HPDE6-E6E7 (cell line): ENCODE measurements at regions not wholly inside any gene's neighbourhood (a gene's known extent, or its start where the extent isn't known, plus 50 kb on each side); places are given as distances from the start of the nearest gene placed in this dataset.

Experiments used
- DNase-seq: peaks from one replicate; pipeline ENCODE4 v3.0.0; 2011; ENCODE audit warnings: missing footprints; ENCODE audit errors: extremely low spot score

GRCh38 chr2:18186816-18187613 lies 308.5 kb downstream of the KCNS3 start:
- no peak for DNase-seq

DNA sequence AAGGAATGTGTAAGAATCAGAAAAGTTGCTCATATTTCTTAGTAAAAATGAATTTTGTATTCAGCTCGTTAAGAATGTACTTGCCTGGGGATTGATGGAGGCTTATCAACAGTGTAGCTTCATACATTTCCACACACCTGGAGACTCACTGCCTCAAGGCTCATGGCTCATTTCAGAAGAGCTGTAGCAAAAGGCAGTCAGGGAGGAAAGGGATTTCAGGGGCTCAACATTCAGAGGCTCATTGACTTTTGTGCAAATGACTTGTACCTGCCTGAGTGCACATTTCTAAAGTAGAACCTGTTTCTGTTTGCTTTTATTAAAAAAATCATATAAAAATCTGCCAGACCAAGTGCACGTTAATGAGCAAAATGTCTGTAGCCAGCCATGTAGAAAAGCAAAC lies 304.4 kb downstream of the KCNS3 start:
- DNase-seq, result no peak

DNA sequence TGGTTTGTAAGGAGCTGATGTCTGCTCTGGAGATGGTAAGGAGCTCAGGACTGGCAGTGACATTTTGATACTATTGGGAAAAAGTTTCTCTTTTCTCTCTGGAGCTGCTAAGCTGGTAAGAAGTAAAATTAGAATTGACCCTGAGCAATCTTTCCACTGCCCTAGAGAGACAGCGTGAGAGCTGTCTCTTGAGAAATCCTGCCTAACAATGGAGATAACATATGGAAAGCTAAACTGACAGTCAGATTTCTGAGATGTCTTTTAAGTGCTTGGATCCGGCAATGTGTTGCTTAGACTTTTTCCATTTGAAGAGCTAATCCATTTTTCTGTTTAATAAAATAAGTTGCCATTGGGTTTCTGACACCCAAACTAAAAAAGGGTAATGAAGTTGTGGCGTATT lies 302.4 kb downstream of the KCNS3 start:
- DNase-seq, result no peak

DNA sequence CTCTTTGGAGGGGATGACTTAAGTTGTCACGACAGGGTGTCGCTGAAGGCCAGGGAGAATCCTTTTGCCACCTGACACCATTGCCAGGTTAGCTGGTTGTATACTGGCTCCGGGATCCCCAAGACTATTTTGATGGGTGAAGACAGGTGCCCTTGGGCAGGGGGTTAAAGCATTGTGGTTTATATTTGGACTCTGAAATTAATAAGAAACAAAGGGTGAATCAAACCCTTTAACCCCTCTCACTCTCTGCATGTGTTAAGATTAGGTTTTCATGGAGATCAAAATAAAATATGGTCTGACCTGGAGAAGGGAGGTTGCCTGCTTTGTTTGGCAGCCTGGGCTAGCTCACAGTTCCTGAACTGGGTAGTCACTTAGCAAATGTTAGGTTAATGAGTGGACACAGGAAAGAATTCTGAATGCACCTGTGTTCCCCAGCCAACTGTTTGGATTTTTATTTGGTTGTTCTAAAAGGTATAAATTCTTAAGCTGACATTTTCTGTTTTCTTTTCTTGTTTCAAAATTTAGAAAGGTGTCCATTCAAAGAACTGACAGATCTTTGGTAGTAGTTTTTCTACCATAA lies 301.7 kb downstream of the KCNS3 start:
- DNase-seq, result no peak

DNA sequence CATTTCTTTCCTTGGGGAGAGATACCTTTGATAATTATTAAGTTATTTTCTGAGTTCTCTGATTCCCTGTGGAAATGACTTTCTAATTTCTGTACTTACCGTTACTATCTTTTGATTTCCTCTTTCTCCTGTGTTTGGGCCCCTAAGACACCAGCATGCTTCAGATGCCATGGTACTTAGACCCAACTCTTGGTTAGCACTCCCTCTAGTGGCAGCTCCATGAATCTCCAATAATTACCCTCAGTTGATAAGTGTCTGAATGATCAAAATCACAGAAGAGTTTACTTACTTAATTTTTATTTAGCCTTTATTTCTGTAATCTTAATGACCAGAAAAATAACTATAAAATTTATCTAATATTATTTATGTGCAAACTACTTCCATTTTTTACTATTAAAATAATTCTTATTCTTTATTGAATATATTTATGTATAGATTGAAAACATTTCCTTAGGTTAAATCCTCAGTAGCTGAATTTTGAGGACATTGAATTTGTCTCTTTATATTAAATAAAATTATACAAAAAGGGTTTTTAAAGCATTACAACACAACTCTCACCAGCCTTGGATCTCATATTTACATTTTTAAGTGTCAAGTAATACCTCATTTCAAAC lies 300.4 kb downstream of the KCNS3 start:
- DNase-seq, result peak; percentile 40

DNA sequence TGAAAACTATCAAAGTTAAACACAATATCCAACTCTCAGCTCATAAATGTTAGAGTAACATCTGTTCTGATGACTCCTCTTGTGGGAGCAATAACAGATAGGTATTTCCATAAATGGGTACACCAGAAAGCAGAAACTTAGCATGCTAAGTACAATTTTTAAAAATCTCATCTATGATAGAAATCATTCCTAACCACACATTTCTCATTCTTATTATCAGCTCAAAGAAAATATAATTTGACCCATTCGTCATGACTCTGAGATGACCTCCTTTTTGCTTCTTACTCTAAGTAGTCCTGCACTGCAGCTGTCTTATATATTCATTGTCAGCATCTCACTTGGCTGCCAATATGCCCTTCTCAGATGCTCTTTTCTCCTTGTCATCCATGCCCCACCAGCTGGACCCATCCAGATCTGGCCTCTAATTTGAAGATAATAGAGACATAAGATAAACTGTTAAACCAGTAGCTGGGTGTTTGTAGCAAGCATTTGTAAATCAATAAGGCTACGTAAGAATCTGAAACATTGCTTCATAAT lies 298.3 kb downstream of the KCNS3 start:
- no peak for DNase-seq

- DNase-seq, result no peak
These were observed 294.1 kb downstream of the KCNS3 start for GRCh38 chr2:18172607-18173006.

- DNase-seq, result no peak
These were observed 293.0 kb downstream of the KCNS3 start for GRCh38 chr2:18171191-18172139.

DNA sequence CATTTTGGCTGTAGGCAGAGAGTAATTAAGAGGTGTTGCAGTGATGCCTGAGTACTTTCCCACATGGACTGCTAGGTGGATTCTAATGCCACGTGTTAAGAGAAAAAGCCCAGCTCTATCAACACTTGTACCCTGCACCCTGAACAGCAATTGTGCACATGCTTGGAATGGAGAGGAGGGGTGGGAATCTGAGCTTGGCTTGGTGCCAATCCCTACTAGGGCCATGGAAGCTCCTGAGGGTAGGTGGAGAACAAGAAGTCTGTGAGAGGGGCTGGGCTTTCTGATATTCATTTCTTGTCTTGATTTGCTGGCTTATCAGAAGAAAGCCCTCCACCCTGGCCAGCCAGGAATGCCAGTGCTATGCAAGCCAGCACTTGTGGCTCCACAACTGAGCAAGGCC lies 292.2 kb downstream of the KCNS3 start:
- DNase-seq, result no peak

GRCh38 chr2:18169893-18170175 lies 291.4 kb downstream of the KCNS3 start:
- DNase-seq, result no peak

DNA sequence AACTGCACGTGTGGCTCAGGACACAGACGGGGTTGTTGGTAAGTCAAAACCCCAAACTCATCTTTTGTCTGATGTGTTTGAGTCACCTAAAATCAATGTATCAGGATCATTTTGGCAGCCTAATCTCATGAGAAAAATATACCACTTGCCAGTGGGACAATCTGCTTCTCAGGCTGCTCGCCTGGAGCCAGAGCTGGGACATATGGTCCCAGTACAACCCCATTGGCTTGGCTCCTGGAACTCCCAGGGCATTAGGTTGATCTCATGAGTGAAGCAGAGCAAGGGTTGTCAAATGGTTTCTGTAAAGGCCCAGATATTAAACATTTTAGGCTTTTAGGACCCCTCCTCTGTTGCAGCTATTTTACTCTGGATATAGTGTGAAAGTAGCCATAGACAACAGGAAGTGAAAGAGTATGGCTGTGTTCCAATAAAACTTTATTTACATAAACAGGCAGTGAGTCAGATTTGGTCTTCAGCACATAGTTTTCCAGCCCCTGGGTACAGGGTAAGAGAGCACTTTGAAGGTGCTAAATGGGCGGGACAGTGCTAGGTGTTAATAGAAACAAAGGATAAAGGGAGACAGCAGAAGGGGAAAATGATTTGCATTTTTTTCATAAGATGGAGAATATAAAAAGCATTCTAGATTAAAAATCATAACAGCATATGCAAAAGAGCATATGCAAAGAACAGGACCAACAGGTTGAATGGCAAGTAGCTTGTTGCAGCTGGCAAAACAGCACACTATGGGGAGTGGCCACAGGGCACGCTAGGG lies 290.8 kb downstream of the KCNS3 start:
- DNase-seq, result no peak

- DNase-seq, result no peak
These were observed 289.4 kb downstream of the KCNS3 start for GRCh38 chr2:18167871-18168270.

- no peak for DNase-seq
These were observed 283.2 kb downstream of the KCNS3 start for GRCh38 chr2:18161681-18162080.

- DNase-seq, result no peak
These were observed 281.4 kb downstream of the KCNS3 start for GRCh38 chr2:18159896-18160295.

DNA sequence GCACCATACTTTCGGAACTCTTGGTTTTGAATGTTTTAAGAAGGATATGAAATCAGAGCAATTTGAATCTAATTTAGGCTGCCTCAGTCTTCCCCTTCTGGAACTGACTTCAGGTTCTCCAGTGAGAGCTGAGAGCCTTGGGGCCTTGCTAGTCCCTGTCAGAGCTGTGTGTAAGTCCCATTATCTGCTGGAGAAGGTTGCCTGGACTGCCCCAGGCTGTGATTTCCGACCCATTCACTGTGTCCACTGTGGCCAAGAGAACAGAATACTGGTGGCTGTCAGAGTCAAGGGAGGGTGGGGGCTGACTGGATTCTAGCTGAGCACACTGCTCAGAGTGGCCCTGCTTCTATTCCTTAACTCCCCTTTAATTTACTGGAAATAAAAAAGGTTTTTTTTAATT lies 278.0 kb downstream of the KCNS3 start:
- no peak for DNase-seq

DNA sequence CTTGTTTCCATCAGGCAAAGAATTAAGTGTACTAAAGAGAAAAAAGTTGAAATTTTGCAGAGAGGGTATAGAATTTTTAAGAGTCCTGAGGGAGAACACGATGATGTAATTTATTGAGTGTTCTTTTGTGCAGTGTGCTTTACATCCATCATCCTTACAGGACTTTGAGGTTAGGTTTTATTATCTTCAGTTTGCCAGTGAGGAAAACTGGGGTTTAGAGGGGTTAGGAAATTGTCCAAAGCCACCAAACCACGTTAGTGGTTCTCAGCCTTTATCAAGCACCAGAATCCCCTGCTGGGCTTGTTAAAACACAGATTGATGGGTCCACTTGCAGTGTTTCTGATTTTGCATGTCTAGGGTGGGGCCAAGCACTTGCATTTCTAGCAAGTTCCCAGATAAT lies 277.5 kb downstream of the KCNS3 start:
- no peak for DNase-seq

GRCh38 chr2:18154812-18155211 lies 276.3 kb downstream of the KCNS3 start:
- no peak for DNase-seq

DNA sequence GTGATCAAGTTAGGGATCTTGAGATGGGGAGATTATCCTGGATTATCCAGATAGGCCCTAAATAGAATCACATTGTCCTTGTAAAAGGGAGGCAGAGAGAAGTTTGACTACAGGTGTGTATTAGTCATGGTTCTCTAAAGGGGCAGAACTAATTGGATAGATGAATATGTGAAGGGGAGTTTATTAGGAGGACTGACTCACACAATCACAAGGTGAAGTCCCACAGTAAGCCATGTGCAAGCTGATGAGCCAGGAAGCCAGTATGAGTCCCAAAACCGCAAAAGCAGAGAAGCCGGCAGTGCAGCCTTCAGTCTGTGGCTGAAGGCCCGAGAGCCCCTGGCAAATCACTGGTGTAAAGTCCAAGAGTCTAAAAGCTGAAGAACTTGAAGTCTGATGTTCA lies 275.8 kb downstream of the KCNS3 start:
- DNase-seq, result no peak

DNA sequence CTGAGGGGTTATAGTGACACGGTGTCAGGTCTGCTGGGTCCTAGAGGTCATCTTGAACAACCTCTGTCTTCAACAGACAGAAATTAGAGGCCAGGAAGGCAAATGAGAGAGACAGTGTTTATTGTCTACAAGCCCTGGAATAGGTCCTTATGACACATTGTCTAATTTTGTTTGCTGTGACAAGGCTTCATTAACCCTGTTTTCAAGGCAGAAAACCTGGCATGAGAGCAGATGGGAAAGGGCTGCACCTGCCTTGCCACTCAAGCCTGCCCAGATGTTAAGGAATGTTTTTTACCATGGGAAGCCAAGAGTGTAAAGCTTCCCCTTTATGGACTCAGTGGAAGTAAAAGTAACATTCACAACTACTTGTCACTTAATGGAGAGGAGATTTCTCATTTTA lies 275.3 kb downstream of the KCNS3 start:
- no peak for DNase-seq

DNA sequence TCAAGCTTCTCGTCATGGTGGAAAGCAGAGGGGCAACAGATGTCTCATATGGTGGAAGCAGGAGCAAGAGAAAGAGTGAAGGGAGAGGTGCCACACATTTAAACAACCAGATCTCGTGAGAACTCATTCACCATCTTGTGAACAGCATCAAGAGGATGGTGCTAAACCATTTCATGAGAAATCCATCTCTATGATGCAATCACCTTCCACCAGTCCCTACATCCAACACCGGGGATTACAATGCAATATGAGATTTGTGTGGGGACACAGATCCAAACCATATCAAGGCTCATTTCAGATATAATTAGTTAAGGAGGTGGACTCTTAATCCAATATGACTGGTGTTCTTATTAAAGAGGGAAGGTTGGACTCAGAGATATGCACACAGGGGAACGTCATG lies 272.8 kb downstream of the KCNS3 start:
- no peak for DNase-seq

DNA sequence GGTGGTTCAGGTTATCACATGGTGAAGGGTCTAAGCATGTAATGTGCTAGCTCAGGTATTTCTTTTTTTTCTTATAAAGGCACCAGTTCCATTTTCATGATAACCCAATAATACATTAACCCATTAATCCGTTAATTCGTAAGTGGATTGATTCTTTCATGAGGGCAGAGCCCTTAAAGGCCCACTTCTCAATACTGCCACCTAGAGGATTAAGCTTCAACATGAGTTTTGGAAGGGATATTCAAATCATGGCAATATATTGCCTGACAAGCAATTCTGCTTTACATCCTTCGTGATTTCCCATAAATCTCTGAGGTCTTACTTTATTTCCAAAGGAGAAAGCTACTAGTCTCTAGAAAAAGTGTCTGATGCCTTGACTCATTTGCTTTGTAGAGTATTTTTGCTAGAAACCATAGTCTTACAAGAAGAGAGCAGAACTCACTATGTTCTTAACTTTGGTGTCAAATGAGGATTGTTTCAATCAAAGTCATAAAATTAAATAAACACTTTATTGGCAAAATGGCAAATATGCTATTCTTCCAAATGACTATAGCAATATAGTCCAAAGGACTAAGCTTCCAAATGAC lies 271.3 kb downstream of the KCNS3 start:
- DNase-seq, result no peak
